ENCODE measurements at regions not wholly inside any gene's neighbourhood (a gene's known extent, or its start where the extent isn't known, plus 50 kb on each side); places are given as distances from the start of the nearest gene placed in this dataset.
"Not testable (repeated sequence)": the region's sequence is repeated elsewhere in the genome, so short reads cannot be mapped to it uniquely, and the experiment has no call there.

- DNase-seq (ENCODE audit: low spot score) = no peak
- H3K27ac ChIP-seq = no peak overlapping the region
- POLR2A ChIA-PET (ENCODE audit: low non-redundant PET) = no interaction called here
- no peak for TF ChIP-seq CTCF (conservative IDR thresholded peaks at IDR 0.05; ENCODE audit: low read depth)
- CTCF ChIA-PET = no interaction called here
These were observed 323.5 kb downstream of the LRRC70 start for GRCh38 chr5:62902126-62902525.

- H3K27ac ChIP-seq = no peak overlapping the region
- no peak for TF ChIP-seq CTCF (conservative IDR thresholded peaks at IDR 0.05; ENCODE audit: low read depth)
- CTCF ChIA-PET = no interaction called here
- POLR2A ChIA-PET (ENCODE audit: low non-redundant PET) = no interaction called here
- no peak for DNase-seq (ENCODE audit: low spot score)
These were observed 322.4 kb downstream of the LRRC70 start for GRCh38 chr5:62900976-62901375.

- H3K27ac ChIP-seq = no peak overlapping the region
- no peak for DNase-seq (ENCODE audit: low spot score)
- ChIA-PET CTCF (no interaction called here), POLR2A (ENCODE audit: low non-redundant PET) (no interaction called here)
- TF ChIP-seq CTCF (conservative IDR thresholded peaks at IDR 0.05; ENCODE audit: low read depth) = no peak
These were observed 317.7 kb downstream of the LRRC70 start for GRCh38 chr5:62896121-62896893.

GRCh38 chr5:62886603-62887315, 308.1 kb downstream of the LRRC70 start:
- CTCF ChIA-PET = no interaction called here
- POLR2A ChIA-PET (ENCODE audit: low non-redundant PET) = no interaction called here
- no peak for DNase-seq (ENCODE audit: low spot score)
- no peak overlapping the region for H3K27ac ChIP-seq
- no peak for TF ChIP-seq CTCF (conservative IDR thresholded peaks at IDR 0.05; ENCODE audit: low read depth)

GRCh38 chr5:62837330-62837729, 258.7 kb downstream of the LRRC70 start:
- H3K27ac ChIP-seq; POLR2A ChIA-PET (ENCODE audit: low non-redundant PET); DNase-seq (ENCODE audit: low spot score): not testable (repeated sequence)
- CTCF ChIA-PET = interaction anchor here (0.6 kb wide), 1 partner anchor 24 kb away, joined by 3 read pairs; no protein-coding TSS in a partner anchor

GRCh38 chr5:62829604-62829986, 251.0 kb downstream of the LRRC70 start:
- ChIA-PET CTCF (no interaction called here), POLR2A (ENCODE audit: low non-redundant PET) (no interaction called here)
- DNase-seq (ENCODE audit: low spot score) = no peak
- no peak for TF ChIP-seq CTCF (conservative IDR thresholded peaks at IDR 0.05; ENCODE audit: low read depth)
- H3K27ac ChIP-seq = no peak overlapping the region

Data from RWPE1 (cell line).